Astrocyte of the hippocampus (primary cell): ENCODE measurements at regions not wholly inside any gene's neighbourhood (a gene's known extent, or its start where the extent isn't known, plus 50 kb on each side); places are given as distances from the start of the nearest gene placed in this dataset.

Experiments
- DNase-seq: peaks from one replicate; pipeline ENCODE4 v3.0.0; 2011; ENCODE audit warnings: low read depth, low spot score

DNA sequence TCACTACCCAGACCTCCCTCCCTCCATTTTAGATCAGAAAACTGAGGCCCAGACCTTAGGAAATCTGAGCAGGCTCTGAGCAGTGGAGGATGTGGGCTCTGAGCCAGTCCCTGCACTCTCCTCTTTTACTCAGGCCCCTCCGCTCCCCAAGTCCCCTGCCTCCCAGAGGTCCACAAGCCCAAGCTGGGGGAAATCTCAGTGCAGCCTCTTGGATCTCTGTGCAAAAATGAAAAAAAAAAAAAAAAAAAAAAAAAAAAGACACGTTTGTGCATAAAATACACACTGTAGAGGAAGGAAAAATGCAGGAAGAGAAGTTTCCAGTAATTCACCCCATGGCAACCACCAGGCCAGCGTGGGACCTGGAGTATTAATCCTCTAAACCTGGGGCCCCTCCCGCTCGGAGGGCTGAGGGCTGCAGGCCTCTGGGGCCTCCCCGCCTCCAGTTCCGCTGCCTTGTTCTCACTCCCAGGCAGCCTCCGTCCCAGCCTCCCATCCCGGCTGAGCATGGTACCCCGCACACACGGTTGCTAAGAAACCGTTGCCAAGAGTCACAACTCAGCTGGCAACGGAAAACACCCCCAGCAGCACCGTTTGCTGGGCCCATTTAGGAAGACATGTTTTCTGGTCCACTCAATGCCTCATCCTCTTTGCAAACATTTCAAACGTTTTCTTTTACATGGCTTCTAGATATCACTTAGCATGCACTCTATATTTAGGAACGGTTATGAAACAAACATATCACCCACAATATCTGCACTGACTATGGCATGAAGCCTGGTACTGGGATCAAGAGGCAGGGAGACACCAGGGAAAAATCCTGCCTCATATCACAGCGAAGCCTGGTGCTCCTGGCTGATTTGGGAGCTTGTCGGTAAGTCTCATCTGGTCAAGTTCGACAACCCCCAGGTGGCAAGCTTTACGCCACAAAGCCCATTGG, 227.5 kb downstream of the CTTN start:
- no peak for DNase-seq

- no peak for DNase-seq
Observed at GRCh38 chr11:70627219-70627618, 228.9 kb downstream of the CTTN start.

DNA sequence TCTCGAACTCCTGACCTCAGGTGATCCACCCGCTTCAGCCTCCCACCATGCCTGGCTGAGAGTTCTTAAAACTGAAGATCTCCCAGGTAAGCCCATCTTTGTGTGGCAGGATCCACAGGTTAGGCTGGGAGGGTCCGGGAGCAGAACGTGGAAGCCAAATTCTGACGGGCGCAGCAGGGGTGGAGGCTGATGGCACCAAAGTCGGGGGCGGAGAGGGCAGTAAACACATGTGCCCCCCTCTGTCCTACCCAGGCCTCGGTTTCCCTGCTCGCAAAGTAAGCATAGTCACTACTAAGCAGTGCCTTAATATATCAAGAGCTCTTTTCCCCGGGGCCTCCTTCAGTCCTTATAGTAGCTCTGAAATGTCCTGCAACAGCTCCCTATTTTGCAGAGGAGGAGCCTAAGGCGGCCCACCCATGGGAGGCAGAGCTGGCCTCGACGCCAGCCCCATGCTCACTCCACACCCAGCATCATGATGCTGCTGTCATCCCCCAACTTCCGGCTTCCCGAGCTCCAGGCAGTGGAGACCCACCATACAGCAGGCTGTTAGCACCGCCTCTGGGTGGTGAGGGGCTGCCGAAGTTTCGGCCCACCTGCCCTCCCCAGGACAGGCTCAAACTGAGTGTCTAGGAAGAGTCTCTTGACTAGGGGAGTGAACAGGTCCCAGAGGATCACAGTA, 230.0 kb downstream of the CTTN start:
- DNase-seq, result no peak

DNA sequence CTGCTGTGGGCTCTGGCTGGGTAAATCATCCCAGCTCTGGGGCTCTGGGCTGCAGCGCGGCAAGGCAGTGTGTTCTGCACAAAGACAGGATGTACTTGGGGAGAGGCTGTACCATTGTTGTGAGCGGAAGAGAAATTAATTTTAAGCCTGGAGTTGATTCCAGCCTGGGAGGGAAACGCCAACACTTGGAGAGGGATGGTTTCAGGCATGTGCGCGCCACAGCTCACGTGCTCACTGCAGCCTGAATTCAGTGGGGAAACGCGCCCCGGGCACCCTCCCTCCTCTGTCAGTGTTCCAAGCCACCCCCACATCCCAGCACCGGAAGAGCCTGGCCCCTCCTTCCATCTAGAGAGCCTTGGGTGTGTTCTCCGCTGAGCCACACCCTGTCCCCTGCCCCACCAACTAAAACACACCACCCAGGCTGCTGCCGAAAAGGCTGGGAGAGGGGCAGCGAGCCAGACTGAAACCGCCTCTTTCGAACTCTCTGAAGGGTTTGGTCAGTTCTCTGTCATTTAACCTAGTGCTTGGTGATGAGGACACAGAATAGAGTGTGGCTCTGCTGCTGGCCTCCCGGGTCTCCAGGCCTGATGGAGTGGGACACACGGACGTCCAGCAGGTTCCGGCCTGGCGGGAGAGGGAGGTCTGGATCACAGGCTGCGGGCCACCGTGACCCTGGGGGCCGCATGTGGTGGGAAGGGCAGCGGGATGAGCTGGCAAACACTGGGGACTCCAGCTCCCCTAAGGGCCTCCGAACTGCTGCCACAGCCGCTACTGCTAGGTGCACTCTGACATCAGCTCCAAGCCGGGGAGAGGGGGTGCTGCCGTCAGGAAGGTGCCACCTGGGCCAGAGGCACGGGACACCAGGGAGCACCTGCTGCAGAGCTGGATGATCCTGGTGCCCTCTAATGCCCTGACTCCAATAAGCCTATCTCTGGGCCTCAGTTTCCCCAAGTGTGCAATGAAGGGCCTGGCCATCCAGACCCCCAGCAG, 230.8 kb downstream of the CTTN start:
- no peak for DNase-seq

- DNase-seq, result no peak
Observed at GRCh38 chr11:70630068-70630467, 231.7 kb downstream of the CTTN start.

DNA sequence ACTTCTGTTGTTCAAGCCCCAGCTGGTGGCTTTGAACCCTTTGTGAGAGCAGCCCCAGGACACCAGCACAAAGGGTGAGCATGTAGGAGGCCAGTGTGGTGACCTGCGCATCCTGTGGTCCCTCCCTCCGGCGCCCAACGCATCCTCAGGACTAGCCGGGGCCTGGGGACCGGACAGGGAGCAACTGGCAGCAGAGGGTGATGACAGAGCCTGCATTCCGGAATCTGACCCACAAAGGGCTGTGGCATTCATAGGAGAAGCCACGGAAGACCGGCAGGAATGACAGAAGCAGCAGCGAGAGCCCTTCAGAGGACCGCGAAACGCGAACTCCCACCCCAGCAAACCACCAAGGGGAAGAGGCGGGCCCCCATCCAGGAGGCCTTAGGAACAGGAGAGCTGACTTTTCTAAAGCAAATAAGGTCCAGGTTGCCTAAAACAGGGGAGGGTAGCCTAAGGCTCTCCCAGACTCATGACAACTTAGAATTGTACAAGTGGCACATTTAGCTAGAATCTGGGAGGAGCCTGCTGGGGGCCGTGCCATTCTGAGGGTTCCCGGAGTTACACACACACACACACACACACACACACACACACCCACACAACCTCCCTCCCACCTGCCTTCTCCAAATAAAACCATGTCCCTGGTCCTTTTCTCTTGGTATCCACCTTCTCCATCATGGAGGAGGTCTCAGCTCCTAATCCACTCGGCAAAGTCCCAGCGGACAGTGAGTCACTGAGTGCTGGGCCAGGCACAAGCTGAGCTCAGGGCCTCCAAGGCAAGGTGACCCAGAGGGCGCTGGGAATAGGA, 232.7 kb downstream of the CTTN start:
- DNase-seq, result no peak

GRCh38 chr11:70631624-70632047, 233.3 kb downstream of the CTTN start:
- DNase-seq, result no peak

- no peak for DNase-seq
Observed at GRCh38 chr11:70633610-70634009, 235.3 kb downstream of the CTTN start.

DNA sequence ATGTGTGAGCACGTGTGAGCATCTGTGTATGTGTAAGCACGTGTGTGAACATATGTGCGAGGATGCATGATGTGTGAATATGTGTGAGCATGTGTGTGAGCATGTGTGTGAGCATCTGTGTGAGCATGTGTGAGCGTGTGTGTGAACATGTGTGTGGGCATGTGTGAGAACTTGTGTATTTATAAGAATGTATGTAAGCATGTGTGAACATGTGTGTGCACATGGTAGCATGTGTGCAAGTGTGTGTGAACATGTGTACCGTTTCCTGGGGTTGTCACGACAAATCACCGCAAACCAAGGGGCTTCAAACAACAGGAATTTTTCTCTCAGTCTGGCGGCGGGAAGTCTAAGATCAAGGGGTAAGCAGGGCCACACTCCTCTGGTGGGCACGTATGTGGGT, 238.3 kb downstream of the CTTN start:
- DNase-seq, result no peak

- no peak for DNase-seq
Observed at GRCh38 chr11:70637186-70637800, 239.0 kb downstream of the CTTN start.

GRCh38 chr11:70637949-70638583, 239.7 kb downstream of the CTTN start:
- no peak for DNase-seq

- no peak for DNase-seq
Observed at GRCh38 chr11:70640408-70640807, 242.1 kb downstream of the CTTN start.

- no peak for DNase-seq
Observed at GRCh38 chr11:70641369-70641768, 243.0 kb downstream of the CTTN start.

DNA sequence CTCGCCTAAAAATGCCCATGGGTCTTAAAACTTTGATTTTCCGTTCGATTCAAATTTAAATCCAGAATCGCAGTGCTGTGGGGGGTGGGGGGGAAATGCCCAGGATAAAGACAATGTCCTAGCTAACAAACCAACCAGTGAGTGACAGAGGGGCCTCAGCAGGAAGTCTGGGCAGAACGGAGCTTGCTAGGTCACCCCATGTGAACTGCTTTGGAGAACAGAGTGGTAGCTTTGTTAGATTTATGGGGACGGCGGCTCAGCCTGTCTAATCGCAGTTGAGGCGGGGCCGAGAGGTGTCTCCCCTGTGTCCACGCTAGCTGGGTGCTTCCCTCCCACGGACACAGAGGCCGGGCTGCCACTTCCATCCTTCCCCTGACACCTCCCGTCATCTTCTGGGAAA, 243.9 kb downstream of the CTTN start:
- DNase-seq, result no peak

DNA sequence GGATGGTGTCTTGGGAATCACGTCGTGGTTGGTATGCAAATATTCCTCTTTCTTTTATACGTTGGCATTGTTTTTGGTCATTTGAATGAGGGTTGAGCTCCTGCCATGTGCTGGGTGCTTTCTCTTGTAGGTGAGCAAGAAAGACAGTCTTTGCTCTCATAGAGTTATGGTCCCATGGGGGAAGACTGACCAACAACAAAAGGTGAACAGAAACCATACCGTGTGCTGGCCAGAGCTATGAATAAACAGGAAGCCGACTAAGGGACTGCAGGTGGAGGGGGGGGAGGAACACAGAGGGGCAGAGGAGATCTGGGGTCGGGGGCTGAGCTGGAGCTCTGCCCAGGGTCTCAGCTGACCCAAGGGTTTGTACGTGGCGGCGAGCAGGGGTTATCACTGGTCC, 245.3 kb downstream of the CTTN start:
- no peak for DNase-seq

DNA sequence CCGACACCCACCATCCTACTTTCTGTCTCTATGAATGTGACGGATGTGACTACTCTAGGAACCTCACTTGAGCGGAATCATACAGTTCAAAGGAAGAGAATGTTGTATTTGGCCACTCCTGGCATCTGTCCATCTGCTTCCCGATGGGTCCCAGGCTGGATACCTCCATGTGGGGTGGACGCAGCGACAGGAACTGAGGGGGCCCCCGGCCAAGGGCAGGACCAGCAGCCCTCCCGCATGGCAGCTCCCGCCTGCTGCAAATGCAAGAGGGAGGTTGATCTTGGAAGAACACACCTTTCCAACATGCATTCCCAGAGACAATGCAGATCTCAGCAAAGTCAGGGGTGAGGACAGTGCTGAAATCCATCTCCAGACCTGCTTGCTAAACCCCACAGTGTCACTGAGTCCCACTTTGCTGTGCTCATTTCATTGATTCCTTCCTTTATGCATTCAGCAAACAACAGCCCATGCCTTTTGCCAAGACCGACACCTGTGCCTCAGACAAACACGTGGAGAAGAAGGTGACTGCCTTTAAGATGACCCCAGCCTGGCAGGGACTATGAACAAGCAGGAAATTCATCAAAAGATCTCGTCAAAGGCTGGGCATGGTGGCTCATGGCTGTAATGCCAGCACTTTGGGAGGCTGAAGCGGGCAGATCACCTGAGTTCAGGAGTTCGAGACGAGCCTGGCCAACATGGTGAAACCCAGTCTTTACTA, 246.2 kb downstream of the CTTN start:
- DNase-seq, result no peak

- DNase-seq, result no peak
Observed at GRCh38 chr11:70645537-70645936, 247.2 kb downstream of the CTTN start.

- no peak for DNase-seq
Observed at GRCh38 chr11:70646272-70647049, 248.1 kb downstream of the CTTN start.
